ENCODE measurements at regions not wholly inside any gene's neighbourhood (a gene's known extent, or its start where the extent isn't known, plus 50 kb on each side); places are given as distances from the start of the nearest gene placed in this dataset.

- TF ChIP-seq CTCF (IDR thresholded peaks at IDR 0.05) (no peak), POLR2A (IDR thresholded peaks at IDR 0.05) (no peak)
Measured at GRCh38 chr7:112843151-112843550, 53.0 kb upstream of the TMEM168 start.
